ENCODE measurements at regions not wholly inside any gene's neighbourhood (a gene's known extent, or its start where the extent isn't known, plus 50 kb on each side); places are given as distances from the start of the nearest gene placed in this dataset.

DNA sequence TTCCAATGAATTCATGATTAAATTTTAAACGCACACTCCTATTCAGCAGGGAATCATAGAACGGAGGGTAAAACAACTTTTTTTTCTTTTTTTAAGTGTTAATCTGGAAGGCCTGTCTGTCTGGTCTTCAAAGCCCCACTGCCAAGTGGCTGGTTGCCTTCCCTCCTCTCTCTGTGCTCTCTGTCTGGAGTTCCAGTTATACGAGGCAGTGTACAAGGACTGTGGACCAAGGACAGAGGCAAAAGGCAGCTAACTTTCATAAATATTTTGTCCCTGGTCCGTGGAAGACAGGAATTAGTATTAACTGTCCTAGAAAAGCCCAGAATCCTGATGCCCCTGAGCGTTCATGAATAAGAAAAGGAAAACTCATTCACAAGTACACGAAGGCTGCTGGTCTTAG lies 164.0 kb upstream of the E2F8 start:
- Histone ChIP-seq H4K20me1 (ENCODE audit: control insufficient read depth, insufficient read depth, low read length, poor library complexity, severe bottlenecking) (no peaks in the 10 kb centered on the region), H3K27me3 (replicated peaks in 1 of 4; ENCODE audit: control extremely low read depth in 1 of 4, control insufficient read depth in 3 of 4, insufficient read depth in 4 of 4, low read length in 3 of 4) (no peaks in the 10 kb centered on the region), H2AFZ (ENCODE audit: insufficient read depth, low read depth, low read length, poor library complexity, severe bottlenecking) (no peak overlapping the region), H3K36me3 (replicated peaks in 1 of 2; ENCODE audit: control extremely low read depth in 1 of 2, control insufficient read depth in 1 of 2, extremely low read depth in 1 of 2, insufficient read depth in 2 of 2, low read length in 1 of 2) (no peaks in the 10 kb centered on the region), H3K4me2 (replicated peaks; ENCODE audit: low read depth, low read length, poor library complexity, severe bottlenecking) (no peak overlapping the region), H3K9me3 (ENCODE audit: control extremely low read depth in 1 of 3, control insufficient read depth in 2 of 3, insufficient read depth in 1 of 3, low read length in 2 of 3) (no peaks in the 10 kb centered on the region), H3K4me1 (ENCODE audit: control insufficient read depth in 2 of 2, insufficient read depth in 2 of 2, low read length in 2 of 2) (no peaks in the 10 kb centered on the region), H3K79me2 (ENCODE audit: control insufficient read depth, insufficient read depth, low read length) (no peaks in the 10 kb centered on the region), H3K9ac (ENCODE audit: low read length) (no peak overlapping the region), H3K27ac (ENCODE audit: low read length in 2 of 2) (no peak overlapping the region), H3K4me3 (ENCODE audit: control extremely low read depth in 1 of 5, extremely low read depth in 1 of 5, insufficient read depth in 1 of 5, low read depth in 2 of 5, low read length in 4 of 5) (no peak overlapping the region)
- Mint-ChIP-seq H3K27ac (no peak overlapping the region), H3K9me3 (ENCODE audit: insufficient read depth) (no peaks in the 10 kb centered on the region), H3K4me3 (no peak overlapping the region), H3K27me3 (peaks cover 7% of the 10 kb centered on the region), H3K4me1 (no peaks in the 10 kb centered on the region)
- intact Hi-C loops (cut with micrococcal nuclease): no loop called here
- no peak for DNase-seq
- 83% methylated on average over 1 of the region's 6 CpGs for WGBS (ENCODE audit: insufficient coverage)
- POLR2A ChIA-PET: no interaction called here
- no peak for ATAC-seq (ENCODE audit: low read depth)
- CTCF ChIA-PET: no interaction called here
- TF ChIP-seq EZH2 (IDR thresholded peaks at IDR 0.05; ENCODE audit: borderline replicate concordance, insufficient read depth, low read depth, low read length, poor library complexity, severe bottlenecking): no peak
- TF ChIP-seq, protein P1, sequence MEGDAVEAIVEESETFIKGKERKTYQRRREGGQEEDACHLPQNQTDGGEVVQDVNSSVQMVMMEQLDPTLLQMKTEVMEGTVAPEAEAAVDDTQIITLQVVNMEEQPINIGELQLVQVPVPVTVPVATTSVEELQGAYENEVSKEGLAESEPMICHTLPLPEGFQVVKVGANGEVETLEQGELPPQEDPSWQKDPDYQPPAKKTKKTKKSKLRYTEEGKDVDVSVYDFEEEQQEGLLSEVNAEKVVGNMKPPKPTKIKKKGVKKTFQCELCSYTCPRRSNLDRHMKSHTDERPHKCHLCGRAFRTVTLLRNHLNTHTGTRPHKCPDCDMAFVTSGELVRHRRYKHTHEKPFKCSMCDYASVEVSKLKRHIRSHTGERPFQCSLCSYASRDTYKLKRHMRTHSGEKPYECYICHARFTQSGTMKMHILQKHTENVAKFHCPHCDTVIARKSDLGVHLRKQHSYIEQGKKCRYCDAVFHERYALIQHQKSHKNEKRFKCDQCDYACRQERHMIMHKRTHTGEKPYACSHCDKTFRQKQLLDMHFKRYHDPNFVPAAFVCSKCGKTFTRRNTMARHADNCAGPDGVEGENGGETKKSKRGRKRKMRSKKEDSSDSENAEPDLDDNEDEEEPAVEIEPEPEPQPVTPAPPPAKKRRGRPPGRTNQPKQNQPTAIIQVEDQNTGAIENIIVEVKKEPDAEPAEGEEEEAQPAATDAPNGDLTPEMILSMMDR (IDR thresholded peaks at IDR 0.05): no peak

DNA sequence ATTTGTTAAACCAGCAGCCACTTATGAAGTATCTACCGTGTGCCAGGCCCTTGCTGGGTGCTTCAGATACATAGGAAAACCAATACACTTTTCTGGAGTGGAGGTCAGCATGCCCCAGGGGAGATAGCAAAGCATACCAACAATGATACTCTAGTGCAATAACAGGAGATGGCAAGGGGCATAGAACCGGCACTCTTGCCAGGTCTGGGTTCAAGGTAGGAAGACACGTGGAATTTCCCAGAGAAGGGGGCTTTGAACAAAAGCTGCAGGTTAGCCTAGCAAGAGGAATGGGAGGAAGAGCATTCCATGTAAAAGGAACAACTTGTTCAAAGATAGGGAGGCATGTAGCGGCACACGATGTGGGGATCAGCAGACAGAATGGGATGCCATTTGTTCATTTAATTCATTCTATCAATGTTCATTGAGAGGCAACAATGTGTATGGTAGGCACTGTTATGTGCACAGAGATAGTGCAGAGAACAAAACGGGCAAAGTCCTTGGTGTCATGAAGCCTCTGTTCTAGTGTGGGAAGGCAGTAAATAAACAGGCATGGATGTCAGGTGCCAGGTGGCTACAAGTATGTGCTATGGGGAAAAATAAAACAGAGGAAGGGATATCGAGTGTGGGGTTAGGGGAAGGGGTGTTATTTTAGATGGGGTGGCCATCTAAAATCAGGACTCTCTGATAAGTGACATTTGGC lies 162.6 kb upstream of the E2F8 start:
- Histone ChIP-seq H3K4me2 (replicated peaks; ENCODE audit: low read depth, low read length, poor library complexity, severe bottlenecking) (no peak overlapping the region), H3K4me3 (ENCODE audit: control extremely low read depth in 1 of 5, extremely low read depth in 1 of 5, insufficient read depth in 1 of 5, low read depth in 2 of 5, low read length in 4 of 5) (no peak overlapping the region), H3K9me3 (ENCODE audit: control extremely low read depth in 1 of 3, control insufficient read depth in 2 of 3, insufficient read depth in 1 of 3, low read length in 2 of 3) (no peaks in the 10 kb centered on the region), H2AFZ (ENCODE audit: insufficient read depth, low read depth, low read length, poor library complexity, severe bottlenecking) (no peak overlapping the region), H3K9ac (ENCODE audit: low read length) (no peak overlapping the region), H3K79me2 (ENCODE audit: control insufficient read depth, insufficient read depth, low read length) (no peaks in the 10 kb centered on the region), H3K4me1 (ENCODE audit: control insufficient read depth in 2 of 2, insufficient read depth in 2 of 2, low read length in 2 of 2) (no peaks in the 10 kb centered on the region), H4K20me1 (ENCODE audit: control insufficient read depth, insufficient read depth, low read length, poor library complexity, severe bottlenecking) (no peaks in the 10 kb centered on the region), H3K27me3 (replicated peaks in 1 of 4; ENCODE audit: control extremely low read depth in 1 of 4, control insufficient read depth in 3 of 4, insufficient read depth in 4 of 4, low read length in 3 of 4) (no peaks in the 10 kb centered on the region), H3K27ac (ENCODE audit: low read length in 2 of 2) (no peak overlapping the region), H3K36me3 (replicated peaks in 1 of 2; ENCODE audit: control extremely low read depth in 1 of 2, control insufficient read depth in 1 of 2, extremely low read depth in 1 of 2, insufficient read depth in 2 of 2, low read length in 1 of 2) (no peaks in the 10 kb centered on the region)
- Mint-ChIP-seq H3K27me3 (peaks cover 7% of the 10 kb centered on the region), H3K9me3 (ENCODE audit: insufficient read depth) (no peaks in the 10 kb centered on the region), H3K4me1 (no peaks in the 10 kb centered on the region), H3K27ac (no peak overlapping the region), H3K4me3 (no peak overlapping the region)
- no peak for ATAC-seq (ENCODE audit: low read depth)
- ChIA-PET CTCF (no interaction called here), POLR2A (no interaction called here)
- 91% methylated on average over 3 of the region's 7 CpGs for WGBS (ENCODE audit: insufficient coverage)
- intact Hi-C loops (cut with micrococcal nuclease): no loop called here
- no peak for DNase-seq
- TF ChIP-seq, protein P1 (IDR thresholded peaks at IDR 0.05): no peak
- TF ChIP-seq EZH2 (IDR thresholded peaks at IDR 0.05; ENCODE audit: borderline replicate concordance, insufficient read depth, low read depth, low read length, poor library complexity, severe bottlenecking): no peak

Measured in B cell (primary cell).